GM18907 (cell line): ENCODE measurements at regions not wholly inside any gene's neighbourhood (a gene's known extent, or its start where the extent isn't known, plus 50 kb on each side); places are given as distances from the start of the nearest gene placed in this dataset.
"Not testable (repeated sequence)": the region's sequence is repeated elsewhere in the genome, so short reads cannot be mapped to it uniquely, and the experiment has no call there.

Experiments
- ATAC-seq: cut with Tn5 transposase; IDR thresholded peaks from one replicate; pipeline ENCODE4 v1.9.1; 2021; ENCODE audit warnings: mild to moderate bottlenecking, moderate library complexity; ENCODE audit not compliant: unreplicated experiment

DNA sequence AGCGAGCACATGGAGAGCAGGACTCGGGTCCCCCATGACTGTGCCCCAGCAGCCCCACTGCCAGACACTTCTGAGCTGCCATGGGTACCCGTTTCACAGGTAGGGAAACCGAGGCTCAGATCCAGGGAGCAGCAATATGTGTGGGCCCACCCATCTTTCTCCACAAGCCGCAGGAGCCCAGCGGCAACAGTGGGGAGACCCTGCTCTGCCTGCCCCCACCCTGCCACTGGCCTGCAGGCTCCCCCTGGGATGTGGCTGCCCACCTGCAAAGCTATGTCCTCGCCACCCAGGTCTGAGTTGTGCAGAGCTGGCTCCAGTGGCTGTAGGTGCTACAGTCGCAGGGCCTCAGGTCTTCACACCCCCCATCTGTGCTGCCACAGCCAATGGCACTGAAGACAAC, 50.6 kb upstream of the C1QTNF9B start:
- ATAC-seq: no peak

DNA sequence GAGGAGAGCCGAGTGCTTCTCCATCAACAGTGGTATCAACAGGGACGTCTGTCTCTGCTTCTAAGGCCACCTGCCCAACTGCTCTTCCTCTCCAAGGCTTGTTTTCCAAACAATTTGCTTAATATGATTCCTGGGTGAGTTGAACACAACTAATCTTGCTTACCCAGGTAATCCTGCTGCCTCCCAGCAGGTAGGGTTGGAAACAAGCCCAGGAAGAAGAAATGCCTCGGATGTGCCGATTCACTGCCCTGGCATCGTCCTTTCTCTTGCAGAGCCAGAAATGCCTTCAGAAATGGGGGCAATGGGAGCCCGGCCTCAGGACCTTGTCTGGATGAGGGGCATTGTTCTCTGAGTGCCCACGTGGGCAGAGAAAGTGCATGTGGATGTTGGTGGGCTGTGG, 51.9 kb upstream of the C1QTNF9B start:
- no peak for ATAC-seq

DNA sequence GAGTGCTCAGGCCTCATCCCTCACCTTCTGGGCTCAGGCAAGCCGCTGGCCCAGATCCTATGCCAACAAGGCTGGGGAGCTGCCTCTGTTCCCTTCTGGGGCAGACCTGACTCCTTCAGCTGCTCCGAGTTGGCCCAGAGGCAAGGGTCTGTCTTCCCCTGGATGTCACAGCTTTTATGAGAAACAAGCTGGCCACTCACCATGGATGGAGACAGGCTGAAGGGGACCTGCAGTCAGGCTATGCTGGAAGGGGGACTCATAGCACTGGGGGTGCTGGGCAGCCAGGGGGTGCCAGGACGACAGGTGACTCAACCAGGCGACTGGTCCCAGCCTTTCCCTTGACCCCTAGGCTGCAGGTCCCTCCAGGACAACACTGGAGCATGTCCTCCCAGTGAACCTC, 52.4 kb upstream of the C1QTNF9B start:
- no peak for ATAC-seq

DNA sequence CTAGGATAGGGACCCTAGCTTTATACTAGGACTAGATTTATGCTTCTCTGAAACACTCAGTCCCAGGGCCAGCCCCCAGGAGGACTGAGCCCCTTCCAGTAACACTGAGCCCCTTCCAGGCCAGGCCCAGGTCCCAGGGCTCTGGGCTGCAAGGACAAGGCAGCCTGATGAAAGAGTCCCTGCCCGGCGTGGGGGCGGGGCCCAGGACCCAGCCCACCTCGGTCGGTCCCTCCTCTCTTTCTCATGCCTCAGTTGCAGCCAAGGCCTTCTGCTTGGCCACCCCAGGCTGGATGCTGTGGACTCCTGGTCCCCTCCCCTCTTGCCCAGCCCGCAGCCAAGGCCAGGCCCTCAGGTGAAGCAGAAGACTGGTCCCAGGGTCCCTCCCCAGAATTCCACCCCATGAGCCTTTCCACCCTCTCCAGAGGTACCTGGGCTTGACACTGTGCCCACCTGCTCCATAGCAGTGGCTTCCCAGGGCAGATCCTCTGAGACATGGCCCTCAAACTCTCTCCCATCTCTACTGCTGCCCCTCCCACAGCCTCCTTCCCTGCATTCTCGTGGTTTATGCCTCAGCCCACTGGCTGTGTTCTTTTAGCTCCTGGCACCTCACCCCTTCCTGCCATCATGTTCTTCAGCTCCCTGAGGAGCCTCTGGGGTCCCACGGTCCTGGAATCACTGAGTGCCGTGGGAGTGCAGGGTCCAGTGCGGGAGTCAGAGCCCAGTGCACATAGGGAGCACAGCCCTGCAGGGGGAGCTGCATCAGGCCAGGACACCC, 53.6 kb upstream of the C1QTNF9B start:
- ATAC-seq: no peak

DNA sequence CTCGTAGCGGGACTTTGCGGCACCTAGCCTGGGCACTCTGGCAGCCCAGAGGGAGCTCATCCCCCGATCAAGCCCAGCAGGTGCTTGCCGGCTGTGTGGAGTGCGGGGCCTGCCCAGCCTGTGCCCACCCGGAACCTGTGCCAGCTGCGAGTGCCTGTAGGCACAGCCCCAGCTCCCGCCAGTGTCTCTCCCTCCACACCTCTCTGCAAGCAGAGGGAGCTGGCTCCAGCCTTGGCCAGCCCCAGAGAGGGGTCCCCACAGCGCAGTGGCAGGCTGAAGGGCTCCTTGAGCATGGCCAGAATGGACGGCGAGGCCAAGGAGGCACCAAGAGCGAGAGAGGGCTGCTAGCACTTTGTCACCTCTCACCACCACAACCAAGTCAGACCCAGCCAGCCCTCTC, 55.5 kb upstream of the C1QTNF9B start:
- no peak for ATAC-seq

DNA sequence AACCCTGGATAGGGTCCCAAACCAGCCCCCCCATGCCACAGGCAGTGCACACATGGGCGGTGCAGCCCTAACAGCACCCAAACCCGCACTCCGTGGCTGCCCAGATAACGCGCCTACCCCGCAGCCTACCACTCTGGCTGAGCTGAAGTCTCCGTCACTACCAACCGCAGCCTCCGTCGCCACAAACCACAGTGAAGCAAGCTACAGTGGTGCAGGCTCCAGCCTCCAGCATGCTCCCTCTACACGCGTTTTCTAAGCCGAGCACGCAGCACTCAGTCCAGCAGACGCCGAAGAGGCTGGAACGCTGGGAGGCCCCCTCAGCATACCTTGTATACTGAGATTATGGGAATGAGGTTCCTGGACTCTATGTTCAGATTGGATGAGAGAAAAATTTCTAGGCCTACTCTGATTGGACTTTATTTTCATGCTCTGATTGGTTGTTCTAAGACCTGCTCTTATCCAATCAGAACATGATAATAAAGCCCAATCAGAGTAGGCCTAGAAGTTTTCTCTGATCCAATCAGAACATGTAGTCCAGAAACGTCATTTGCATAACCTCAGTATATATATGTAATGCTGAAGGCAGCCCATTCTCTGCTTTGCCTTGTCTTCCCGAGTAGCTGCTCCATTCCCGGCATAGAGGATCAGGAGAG, 56.7 kb upstream of the C1QTNF9B start:
- ATAC-seq: no peak

DNA sequence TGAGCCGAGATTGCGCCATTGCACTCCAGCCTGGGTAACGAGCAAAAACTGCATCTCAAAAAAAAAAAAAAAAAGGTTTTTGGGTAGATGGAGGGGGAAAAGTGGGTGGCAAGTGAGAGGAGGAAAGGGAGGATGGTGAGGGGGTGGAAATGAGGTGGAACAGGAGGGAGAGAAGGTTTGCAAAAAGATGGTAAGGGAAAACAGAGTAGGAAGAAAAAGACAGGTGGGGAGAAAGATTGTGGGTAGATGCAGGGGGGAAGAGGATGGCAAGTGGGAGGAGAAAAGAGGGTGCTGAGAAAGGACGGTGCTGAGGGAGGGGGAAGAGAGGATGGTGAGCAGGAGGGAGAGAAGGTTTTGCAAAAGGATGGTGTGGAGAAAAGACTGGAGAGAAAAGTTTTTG, 57.8 kb upstream of the C1QTNF9B start:
- ATAC-seq: no peak

DNA sequence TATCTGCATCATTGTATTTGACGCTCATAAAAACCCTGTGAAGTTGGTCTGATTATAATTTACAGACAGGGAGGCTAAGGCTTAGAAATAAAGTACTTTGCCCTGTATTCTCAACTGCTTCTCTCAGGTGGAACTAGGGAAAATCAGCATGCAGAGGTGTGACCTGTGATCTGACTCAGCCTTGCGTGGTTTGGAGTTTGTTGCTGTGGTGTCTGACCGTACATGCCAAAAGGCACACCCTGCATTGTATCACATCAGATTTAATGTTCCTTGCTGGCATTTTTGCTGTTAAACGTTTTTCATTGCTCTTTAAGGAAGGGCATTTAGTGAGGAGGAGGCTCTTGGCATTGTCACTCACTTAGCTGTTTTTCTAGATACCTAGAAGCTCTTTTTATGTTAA, 58.8 kb upstream of the C1QTNF9B start:
- no peak for ATAC-seq

DNA sequence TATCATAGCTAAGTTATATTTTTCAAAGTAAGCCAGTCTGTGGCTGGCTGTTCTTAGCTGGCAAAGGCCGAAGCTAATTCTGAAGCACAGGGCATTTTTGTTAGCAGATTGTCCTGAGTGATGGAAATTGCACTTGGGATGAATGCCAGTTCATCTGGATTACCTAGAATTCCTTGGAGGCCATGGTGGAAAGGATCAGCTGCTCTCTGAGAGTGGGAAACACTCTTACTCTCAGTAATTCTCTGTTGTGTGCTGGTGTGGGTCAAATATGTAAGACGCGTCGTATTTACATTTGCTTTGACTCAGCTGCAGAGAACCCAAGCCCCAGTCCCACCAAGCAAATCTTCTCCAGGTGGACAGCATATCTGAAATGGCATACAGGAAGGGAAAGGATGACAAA, 60.7 kb upstream of the C1QTNF9B start:
- ATAC-seq: no peak

DNA sequence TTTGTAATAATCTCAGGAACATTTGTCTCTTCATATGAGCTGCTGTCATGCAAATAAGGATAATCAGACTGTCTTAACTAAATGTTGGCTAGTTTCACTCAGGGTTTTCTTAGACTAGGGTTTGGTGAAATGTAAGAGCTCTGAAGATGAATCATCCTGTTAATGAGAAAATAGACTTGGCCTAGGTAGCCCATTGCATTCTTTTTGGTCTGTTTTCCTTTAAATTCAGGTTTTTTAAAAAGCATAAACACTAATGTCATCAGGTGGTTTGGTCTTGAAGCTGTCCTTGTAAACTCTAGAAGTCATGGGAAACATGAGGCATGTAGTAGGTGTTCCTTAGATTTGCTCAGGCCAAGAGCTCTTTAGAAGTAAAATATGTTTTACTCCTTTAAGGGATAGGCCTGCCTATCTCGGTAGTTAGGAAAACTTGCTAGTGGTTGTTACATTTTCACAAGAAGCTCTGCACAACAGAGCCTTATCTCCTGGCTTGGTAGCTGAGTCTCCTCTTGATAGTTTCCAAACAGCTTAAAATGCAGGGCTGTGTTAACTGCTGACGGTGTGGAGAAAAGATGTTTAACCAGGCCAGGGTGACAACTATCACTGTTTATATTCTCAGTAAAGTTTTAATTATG, 62.0 kb upstream of the C1QTNF9B start:
- no peak for ATAC-seq

DNA sequence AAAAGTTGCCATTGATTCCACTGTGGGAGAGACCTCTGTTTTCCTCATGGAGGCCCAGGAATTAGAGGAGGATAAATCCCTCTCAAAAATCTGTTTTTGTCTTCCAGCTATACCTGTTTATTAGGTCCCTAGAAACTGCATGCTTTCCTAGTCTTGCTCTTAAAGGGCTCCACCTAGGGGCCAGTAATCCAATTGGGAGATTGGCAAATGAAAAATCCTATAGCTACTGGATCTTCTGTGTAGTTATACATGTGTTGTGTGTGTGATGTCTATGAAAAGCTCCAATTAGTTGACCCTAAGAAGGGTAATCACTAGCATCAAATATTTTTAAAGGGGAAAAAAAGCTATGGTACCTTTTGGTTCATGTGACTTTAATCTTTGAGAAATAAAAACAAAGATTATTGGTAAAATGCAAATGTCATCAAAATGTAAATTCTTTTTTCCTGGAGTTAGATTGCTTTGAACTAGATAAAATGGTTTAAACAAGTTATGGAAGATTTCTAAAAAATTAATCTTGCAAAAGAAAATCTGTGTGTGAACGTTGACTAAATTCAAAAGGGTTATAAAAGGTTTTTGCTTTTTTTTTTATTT, 63.4 kb upstream of the C1QTNF9B start:
- ATAC-seq: no peak

DNA sequence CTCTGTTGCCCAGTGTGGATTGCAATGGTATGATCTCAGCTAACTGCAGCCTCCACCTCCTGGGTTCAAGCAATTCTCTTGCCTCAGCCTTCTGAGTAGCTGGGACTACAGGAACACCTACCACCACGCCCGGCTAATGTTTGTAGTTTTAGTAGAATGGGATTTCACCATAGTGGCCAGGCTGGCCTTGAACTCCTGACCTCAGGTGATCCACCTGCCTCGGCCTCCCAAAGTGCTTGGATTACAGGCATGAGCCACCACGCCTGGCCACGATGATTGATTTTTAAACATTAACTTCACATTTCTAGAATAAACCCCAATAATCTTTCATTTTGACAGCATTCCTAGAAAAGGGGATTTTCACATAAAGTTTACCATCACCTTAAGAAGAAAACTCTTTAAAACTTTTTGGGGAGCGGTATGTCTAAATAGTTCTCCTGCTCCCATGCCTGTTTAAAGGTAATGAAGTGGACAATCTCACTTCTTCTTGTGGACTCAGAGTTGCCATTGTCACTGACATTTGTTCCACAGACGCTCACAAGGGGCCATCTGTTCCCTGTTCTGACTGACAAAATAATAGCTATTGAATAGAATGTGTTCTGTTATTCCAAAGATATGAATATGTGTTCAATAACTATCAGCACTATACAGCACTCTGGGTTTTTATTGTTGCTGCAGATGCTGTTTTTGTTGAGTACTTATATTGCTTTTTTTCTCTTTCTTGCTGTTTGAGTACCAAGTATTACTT, 66.1 kb upstream of the C1QTNF9B start:
- peak; percentile 22 for ATAC-seq

DNA sequence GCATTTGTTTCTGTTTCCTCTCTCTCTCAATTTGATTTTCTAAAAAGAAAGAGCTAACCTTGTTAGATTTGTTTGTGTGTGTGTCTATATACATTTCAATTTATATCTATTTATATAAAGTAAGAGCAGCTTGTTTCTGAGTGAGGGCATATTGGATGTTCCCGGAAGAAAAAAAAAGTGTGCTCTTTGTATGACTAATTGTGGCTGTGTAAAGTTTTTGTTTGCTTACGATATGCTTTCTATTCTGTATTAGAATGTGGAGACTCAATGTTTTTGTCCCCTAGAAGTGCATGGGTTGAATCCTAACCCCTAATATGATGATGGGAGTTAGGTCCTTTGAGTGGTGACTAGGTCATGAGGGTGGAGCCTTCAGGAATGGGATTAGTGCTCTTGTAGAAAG, 66.6 kb upstream of the C1QTNF9B start:
- peak; percentile 46 for ATAC-seq

DNA sequence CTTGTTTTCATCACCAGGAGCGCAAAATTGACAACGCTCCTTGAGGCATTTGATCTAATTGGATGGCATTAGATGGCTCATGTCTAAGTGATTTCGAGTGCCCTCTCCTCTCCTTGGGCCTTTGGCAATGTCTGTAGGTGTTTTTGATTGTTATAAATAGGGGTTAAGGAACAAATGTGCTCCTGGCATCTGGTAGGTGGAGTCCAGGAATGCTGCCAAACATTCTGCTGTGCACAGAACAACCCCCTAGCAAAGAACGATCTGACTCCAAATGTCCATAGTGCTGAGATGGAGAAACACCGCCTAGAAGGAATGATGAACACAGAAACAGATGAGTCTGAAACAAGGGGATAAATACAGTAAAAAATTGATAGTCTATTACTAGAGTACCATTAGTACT, 68.0 kb upstream of the C1QTNF9B start:
- no peak for ATAC-seq

DNA sequence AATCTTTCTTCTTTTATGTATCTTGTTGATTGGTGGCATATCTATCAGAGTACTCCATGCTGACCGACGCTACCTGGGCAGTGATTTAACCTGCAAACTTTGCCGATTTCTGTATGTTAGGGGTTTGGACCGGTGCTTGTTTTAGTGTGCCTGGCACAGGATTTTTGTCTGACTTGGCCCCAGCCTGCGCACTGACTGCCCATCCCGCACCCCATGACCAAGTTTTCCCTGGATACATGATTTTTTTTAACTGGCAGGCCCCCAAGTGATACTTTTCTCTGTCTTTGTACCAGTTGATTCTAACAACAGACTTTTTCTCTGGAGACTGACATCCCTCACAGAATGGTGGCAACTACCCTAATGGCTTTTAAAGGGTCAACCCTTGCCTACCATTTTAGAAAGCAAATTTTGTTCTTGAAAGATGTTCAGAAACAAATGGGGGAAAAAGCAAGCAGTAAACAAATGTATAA, 69.0 kb upstream of the C1QTNF9B start:
- ATAC-seq: no peak

DNA sequence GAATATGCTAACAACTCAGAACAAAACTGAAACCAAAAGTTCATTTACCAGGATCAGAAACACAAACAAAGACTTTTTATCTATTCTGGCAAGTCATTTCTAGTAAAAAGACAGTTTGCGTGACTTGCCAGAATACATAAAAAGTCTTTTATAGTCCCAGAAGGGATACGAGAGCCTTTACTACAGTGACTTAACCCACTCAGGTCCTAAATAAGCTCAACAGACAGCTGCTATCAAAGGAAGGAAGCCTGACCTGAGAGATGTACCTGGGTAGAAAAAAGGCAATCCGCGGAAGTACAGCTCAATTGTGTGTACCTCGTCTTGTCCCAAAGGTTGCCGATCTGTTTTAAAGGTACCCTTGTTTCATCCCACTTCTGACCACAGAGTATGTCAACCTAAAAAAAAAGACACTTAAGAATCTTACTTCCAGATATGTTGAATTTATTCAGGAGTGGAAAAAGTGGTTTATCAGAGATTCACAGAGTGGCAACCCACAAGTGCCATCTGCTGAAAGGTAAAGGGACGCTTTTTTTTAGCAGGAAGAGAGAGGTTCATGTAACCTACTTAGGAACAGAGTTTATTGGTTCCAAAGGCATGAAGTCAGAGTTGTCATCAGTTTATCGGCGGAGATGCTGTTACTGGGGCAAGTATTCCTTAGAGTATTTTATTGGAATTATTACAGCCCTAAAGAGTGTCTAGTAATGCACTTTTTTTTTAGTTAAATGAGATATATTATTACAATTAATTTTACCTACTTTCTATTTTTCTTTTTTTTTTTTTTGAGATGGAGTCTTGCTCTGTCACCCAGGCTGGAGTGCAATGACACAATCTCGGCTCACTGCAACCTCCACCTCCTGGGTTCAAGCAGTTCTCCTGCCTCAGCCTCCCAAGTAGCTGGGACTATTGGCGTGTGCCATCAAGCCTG, 69.7 kb upstream of the C1QTNF9B start:
- peak; percentile 74 for ATAC-seq

DNA sequence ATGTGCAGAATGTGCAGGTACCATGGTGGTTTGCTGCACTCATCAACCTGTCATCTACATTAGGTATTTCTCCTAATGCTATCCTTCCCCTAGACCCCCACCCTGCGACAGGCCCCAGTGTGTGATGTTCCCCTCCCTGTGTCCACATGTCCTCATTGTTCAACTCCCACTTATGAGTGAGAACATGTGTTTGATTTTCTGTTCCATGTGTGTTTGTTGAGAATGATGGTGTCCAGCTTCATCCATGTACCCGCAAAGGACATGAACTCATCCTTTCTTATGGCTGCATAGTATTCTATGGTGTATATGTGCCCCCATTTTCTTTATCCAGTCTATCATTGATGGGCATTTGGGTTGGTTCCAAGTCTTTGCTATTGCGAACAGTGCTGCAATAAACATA, 70.5 kb upstream of the C1QTNF9B start:
- not testable (repeated sequence) for ATAC-seq

DNA sequence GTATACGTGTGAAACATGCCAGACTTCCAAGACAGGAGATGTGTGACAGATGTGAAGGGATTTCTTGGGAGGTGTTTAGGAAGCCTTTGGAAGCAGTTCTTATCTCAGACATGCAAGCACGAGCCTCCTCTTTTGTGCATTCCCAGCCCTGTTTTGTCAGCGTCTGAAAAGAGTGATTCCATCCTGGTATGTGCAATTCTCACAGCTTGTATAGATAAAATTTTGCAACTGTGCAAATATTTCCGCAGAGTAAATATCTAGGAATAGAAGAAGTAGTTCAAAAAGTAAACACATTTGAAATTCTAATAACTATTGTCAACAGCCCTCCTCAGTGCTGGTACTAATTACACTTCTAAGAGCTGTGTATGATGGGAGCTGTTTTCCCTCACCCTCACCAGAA, 72.3 kb upstream of the C1QTNF9B start:
- ATAC-seq: no peak

DNA sequence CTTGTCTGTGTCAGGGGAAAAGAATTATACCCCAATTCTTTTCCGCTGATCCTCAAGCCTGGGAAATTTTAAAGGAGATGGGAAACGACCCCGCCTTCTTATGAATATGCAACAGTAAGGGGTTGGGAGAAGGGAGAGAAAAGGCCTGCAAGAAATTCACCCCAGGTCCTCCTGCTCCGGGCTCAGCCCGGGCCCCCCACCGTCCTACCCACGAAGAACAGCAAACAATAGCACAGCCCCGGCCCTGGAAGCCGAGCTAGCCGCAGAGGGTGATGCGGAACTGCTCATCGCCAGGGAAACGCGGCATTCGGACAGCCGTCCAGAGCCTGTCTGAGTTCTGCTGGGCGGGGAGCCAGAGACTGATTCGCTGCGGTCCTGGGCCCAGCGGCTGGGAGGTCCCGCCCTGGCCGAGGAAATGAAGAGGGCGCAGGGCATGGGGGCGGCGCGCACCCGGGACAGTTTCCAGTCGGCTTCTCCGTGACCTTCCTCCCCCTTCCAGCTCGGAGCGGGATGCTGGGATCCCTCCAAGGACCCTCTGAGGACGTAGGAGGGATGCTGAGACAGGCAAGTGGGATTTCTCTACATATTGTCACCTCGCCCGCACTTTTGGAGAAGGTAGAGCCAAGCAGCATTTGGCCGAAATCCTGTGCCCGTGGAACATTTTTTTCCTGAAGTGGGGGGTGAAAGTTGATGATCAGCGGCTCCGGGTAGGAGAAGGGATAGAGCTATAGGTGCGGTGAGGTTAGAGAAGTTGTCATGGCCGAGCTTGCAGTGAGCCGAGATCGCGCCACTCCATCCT, 82.3 kb upstream of the C1QTNF9B start:
- ATAC-seq: peak; percentile 69
